ENCODE measurements at regions not wholly inside any gene's neighbourhood (a gene's known extent, or its start where the extent isn't known, plus 50 kb on each side); places are given as distances from the start of the nearest gene placed in this dataset.

GRCh38 chr1:39115271-39116110 is 89.0 kb upstream of the MACF1 start (continued):
- no peak for TF ChIP-seq MITF (IDR thresholded peaks at IDR 0.05)
- no peak for TF ChIP-seq FOXM1 (IDR thresholded peaks at IDR 0.05; ENCODE audit: low read depth)
- no peak for TF ChIP-seq FOXM1 (CRISPR knock-in tag; IDR thresholded peaks at IDR 0.05; ENCODE audit: low read depth)
- TF ChIP-seq TAL1 (IDR thresholded peaks at IDR 0.05) = no peak
- peak; percentile 52; the same call in 1 of the 2 replicates for TF ChIP-seq HLTF (IDR thresholded peaks at IDR 0.05)
- peak; percentile 66; the same call in 1 of the 2 replicates for TF ChIP-seq ESRRA (IDR thresholded peaks at IDR 0.05; ENCODE audit: borderline replicate concordance, low read depth)
- TF ChIP-seq ZNF175 (CRISPR knock-in tag; IDR thresholded peaks at IDR 0.05; ENCODE audit: low read depth) = no peak
- TF ChIP-seq ZNF143 (CRISPR knock-in tag; IDR thresholded peaks at IDR 0.05) = no peak
- no peak for TF ChIP-seq BRD4 (IDR thresholded peaks at IDR 0.05)
- no peak for TF ChIP-seq FOXJ3 (CRISPR knock-in tag; IDR thresholded peaks at IDR 0.05)
- TF ChIP-seq FOXK2 (conservative IDR thresholded peaks at IDR 0.05 in 1 of 2, IDR thresholded peaks at IDR 0.05 in 1 of 2; ENCODE audit: low read depth in 2 of 2) = 0 out of 4 replicates have a peak, but pooled peaks of 1 of the 2 experiments have one; percentile 15
- TF ChIP-seq POLR2AphosphoS5 (IDR thresholded peaks at IDR 0.05; ENCODE audit: control insufficient read depth, insufficient read depth, low read depth, low read length) = no peak
- peak; percentile 60; the same call in 1 of the 2 replicates for TF ChIP-seq ZNF766 (CRISPR knock-in tag; conservative IDR thresholded peaks at IDR 0.05)
- no peak for TF ChIP-seq ZNF695 (CRISPR knock-in tag; IDR thresholded peaks at IDR 0.05)
- TF ChIP-seq CBFA2T3 (IDR thresholded peaks at IDR 0.05) = peak; percentile 30
- peak in 1 of 2 experiments; percentile 50; a peak in 2 of 4 replicates for TF ChIP-seq HDAC1 (IDR thresholded peaks at IDR 0.05)
- TF ChIP-seq ATF3 (IDR thresholded peaks at IDR 0.05) = peak; percentile 83
- TF ChIP-seq ATF3 (CRISPR knock-in tag; conservative IDR thresholded peaks at IDR 0.05) = 0 out of 2 replicates have a peak, but pooled peaks have one; percentile 66
- TF ChIP-seq MAFK (IDR thresholded peaks at IDR 0.05; ENCODE audit: low read length) = peak; percentile 63; the same call in 1 of the 2 replicates
- TF ChIP-seq ZEB2 (IDR thresholded peaks at IDR 0.05) = peak; percentile 59; the same call in 1 of the 2 replicates
- peak; percentile 62; the same call in 1 of the 2 replicates for TF ChIP-seq MAFF (IDR thresholded peaks at IDR 0.05; ENCODE audit: low read length)
- peak; percentile 94 for TF ChIP-seq ZNF316 (IDR thresholded peaks at IDR 0.05)
- TF ChIP-seq ARID1B (IDR thresholded peaks at IDR 0.05) = peak; percentile 83
- TF ChIP-seq ZHX1 (conservative IDR thresholded peaks at IDR 0.05; ENCODE audit: low read length) = no peak
- peak; percentile 16 for TF ChIP-seq RBBP5 (IDR thresholded peaks at IDR 0.05; ENCODE audit: borderline replicate concordance, insufficient read depth, low read length, poor library complexity, severe bottlenecking)
